Activated T-cell treated with anti-CD3 and anti-CD28 coated beads for 48 hours (primary cell): ENCODE measurements at regions not wholly inside any gene's neighbourhood (a gene's known extent, or its start where the extent isn't known, plus 50 kb on each side); places are given as distances from the start of the nearest gene placed in this dataset.
"Not testable (repeated sequence)": the region's sequence is repeated elsewhere in the genome, so short reads cannot be mapped to it uniquely, and the experiment has no call there.

Experiments used
- DNase-seq: peaks from one replicate; pipeline ENCODE4 v3.0.0-alpha.2; 2020; ENCODE audit warnings: low read depth

- not testable (repeated sequence) for DNase-seq
Observed at GRCh38 chr6:26799903-26800633, 140.5 kb upstream of the ZNF322 start.

GRCh38 chr6:26803762-26804161 is 144.2 kb upstream of the ZNF322 start:
- DNase-seq, result not testable (repeated sequence)

GRCh38 chr6:26811486-26812116 is 152.1 kb upstream of the ZNF322 start:
- not testable (repeated sequence) for DNase-seq

- DNase-seq, result not testable (repeated sequence)
Observed at GRCh38 chr6:26818640-26819225, 159.2 kb upstream of the ZNF322 start.

- not testable (repeated sequence) for DNase-seq
Observed at GRCh38 chr6:26827965-26828364, 168.4 kb upstream of the ZNF322 start.

- not testable (repeated sequence) for DNase-seq
Observed at GRCh38 chr6:26829480-26829879, 169.9 kb upstream of the ZNF322 start.

- DNase-seq, result not testable (repeated sequence)
Observed at GRCh38 chr6:26830992-26831391, 171.4 kb upstream of the ZNF322 start.

- not testable (repeated sequence) for DNase-seq
Observed at GRCh38 chr6:26835707-26836106, 176.2 kb upstream of the ZNF322 start.

GRCh38 chr6:26836657-26837056 is 177.1 kb upstream of the ZNF322 start:
- DNase-seq, result not testable (repeated sequence)

- DNase-seq, result not testable (repeated sequence)
Observed at GRCh38 chr6:26844823-26845222, 185.3 kb upstream of the ZNF322 start.

- DNase-seq, result not testable (repeated sequence)
Observed at GRCh38 chr6:26857289-26857688, 197.7 kb upstream of the ZNF322 start.

GRCh38 chr6:26859067-26859770 is 199.7 kb upstream of the ZNF322 start:
- DNase-seq, result not testable (repeated sequence)

GRCh38 chr6:26859771-26860163 is 200.2 kb upstream of the ZNF322 start:
- not testable (repeated sequence) for DNase-seq

- DNase-seq, result not testable (repeated sequence)
Observed at GRCh38 chr6:26861913-26862312, 202.4 kb upstream of the ZNF322 start.

GRCh38 chr6:26863641-26864040 is 204.1 kb upstream of the ZNF322 start:
- not testable (repeated sequence) for DNase-seq

- not testable (repeated sequence) for DNase-seq
Observed at GRCh38 chr6:26898785-26899184, 239.2 kb upstream of the ZNF322 start.

GRCh38 chr6:26924206-26924605 is 264.7 kb upstream of the ZNF322 start:
- DNase-seq, result not testable (repeated sequence)

GRCh38 chr6:26928190-26928589 is 268.6 kb upstream of the ZNF322 start:
- DNase-seq, result not testable (repeated sequence)

- not testable (repeated sequence) for DNase-seq
Observed at GRCh38 chr6:26937258-26937657, 277.7 kb upstream of the ZNF322 start.

GRCh38 chr6:26951211-26951610 is 291.7 kb upstream of the ZNF322 start:
- not testable (repeated sequence) for DNase-seq

GRCh38 chr6:26956078-26956600 is 291.4 kb upstream of the PRSS16 start:
- DNase-seq, result peak; percentile 34

- DNase-seq, result peak; percentile 82
Observed at GRCh38 chr6:26956601-26957184, 290.8 kb upstream of the PRSS16 start.
